ENCODE measurements at regions not wholly inside any gene's neighbourhood (a gene's known extent, or its start where the extent isn't known, plus 50 kb on each side); places are given as distances from the start of the nearest gene placed in this dataset.

- Histone ChIP-seq H3K9me3 (ENCODE audit: insufficient read depth, low read length) (no peaks in the 10 kb centered on the region), H3K79me2 (ENCODE audit: low read length) (no peaks in the 10 kb centered on the region), H2AFZ (ENCODE audit: low read depth, low read length) (no peak overlapping the region; the same call in 1 of the 2 replicates), H3K4me1 (ENCODE audit: low read length) (0 out of 2 replicates have a peak, but pooled peaks cover 7% of the 10 kb centered on the region), H3K27ac (ENCODE audit: low read length) (no peak overlapping the region), H4K20me1 (ENCODE audit: insufficient read depth, low read length) (no peaks in the 10 kb centered on the region), H3K27me3 (ENCODE audit: low read depth, low read length) (no peaks in the 10 kb centered on the region), H3K9ac (ENCODE audit: low read length) (no peak overlapping the region), H3K4me2 (ENCODE audit: low read length) (no peak overlapping the region; the same call in 1 of the 2 replicates), H3K4me3 (ENCODE audit: low read length) (no peak overlapping the region), H3K36me3 (replicated peaks; ENCODE audit: low read depth, low read length) (no peaks in the 10 kb centered on the region)
- TF ChIP-seq EZH2phosphoT487 (IDR thresholded peaks at IDR 0.05; ENCODE audit: low read depth) = no peak
- TF ChIP-seq, protein P1, sequence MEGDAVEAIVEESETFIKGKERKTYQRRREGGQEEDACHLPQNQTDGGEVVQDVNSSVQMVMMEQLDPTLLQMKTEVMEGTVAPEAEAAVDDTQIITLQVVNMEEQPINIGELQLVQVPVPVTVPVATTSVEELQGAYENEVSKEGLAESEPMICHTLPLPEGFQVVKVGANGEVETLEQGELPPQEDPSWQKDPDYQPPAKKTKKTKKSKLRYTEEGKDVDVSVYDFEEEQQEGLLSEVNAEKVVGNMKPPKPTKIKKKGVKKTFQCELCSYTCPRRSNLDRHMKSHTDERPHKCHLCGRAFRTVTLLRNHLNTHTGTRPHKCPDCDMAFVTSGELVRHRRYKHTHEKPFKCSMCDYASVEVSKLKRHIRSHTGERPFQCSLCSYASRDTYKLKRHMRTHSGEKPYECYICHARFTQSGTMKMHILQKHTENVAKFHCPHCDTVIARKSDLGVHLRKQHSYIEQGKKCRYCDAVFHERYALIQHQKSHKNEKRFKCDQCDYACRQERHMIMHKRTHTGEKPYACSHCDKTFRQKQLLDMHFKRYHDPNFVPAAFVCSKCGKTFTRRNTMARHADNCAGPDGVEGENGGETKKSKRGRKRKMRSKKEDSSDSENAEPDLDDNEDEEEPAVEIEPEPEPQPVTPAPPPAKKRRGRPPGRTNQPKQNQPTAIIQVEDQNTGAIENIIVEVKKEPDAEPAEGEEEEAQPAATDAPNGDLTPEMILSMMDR (IDR thresholded peaks at IDR 0.05; ENCODE audit: low read depth, low read length) = no peak
These were observed 136.0 kb upstream of the NPY2R start for GRCh38 chr4:155072417-155072816.

DNA sequence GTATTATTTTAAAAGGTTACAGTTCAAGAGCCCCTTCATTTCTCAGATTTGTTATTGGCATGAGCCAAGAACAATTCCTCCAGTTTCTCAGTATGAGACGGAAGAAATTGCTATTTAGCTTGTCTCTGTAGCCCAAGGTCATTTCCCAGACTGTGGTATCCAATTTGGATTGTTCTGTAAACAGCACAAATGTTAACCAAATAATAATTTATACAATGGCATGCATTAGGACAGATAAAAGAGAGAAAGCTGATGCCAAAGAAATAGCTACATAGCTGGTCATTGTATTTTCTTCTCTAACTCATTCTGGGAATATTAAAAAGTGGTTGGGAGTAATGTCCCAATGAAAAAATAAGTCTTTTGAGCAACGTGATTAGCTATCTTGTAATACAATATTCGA, 134.6 kb upstream of the NPY2R start:
- Histone ChIP-seq H3K4me3 (ENCODE audit: low read length) (no peak overlapping the region), H3K36me3 (replicated peaks; ENCODE audit: low read depth, low read length) (no peaks in the 10 kb centered on the region), H3K9ac (ENCODE audit: low read length) (no peak overlapping the region), H3K9me3 (ENCODE audit: insufficient read depth, low read length) (no peaks in the 10 kb centered on the region), H3K79me2 (ENCODE audit: low read length) (no peaks in the 10 kb centered on the region), H3K4me1 (ENCODE audit: low read length) (0 out of 2 replicates have a peak, but pooled peaks cover 7% of the 10 kb centered on the region), H3K27me3 (ENCODE audit: low read depth, low read length) (no peaks in the 10 kb centered on the region), H3K27ac (ENCODE audit: low read length) (no peak overlapping the region), H3K4me2 (ENCODE audit: low read length) (no peak overlapping the region), H4K20me1 (ENCODE audit: insufficient read depth, low read length) (no peaks in the 10 kb centered on the region), H2AFZ (ENCODE audit: low read depth, low read length) (no peak overlapping the region)
- TF ChIP-seq, protein P1 (IDR thresholded peaks at IDR 0.05; ENCODE audit: low read depth, low read length) = no peak
- TF ChIP-seq EZH2phosphoT487 (IDR thresholded peaks at IDR 0.05; ENCODE audit: low read depth) = no peak

- Histone ChIP-seq H3K79me2 (ENCODE audit: low read length) (no peaks in the 10 kb centered on the region), H4K20me1 (ENCODE audit: insufficient read depth, low read length) (no peaks in the 10 kb centered on the region), H3K9ac (ENCODE audit: low read length) (no peak overlapping the region), H3K27ac (ENCODE audit: low read length) (no peak overlapping the region), H2AFZ (ENCODE audit: low read depth, low read length) (no peak overlapping the region), H3K4me3 (ENCODE audit: low read length) (no peak overlapping the region), H3K4me2 (ENCODE audit: low read length) (no peak overlapping the region), H3K36me3 (replicated peaks; ENCODE audit: low read depth, low read length) (no peaks in the 10 kb centered on the region), H3K9me3 (ENCODE audit: insufficient read depth, low read length) (no peaks in the 10 kb centered on the region), H3K27me3 (ENCODE audit: low read depth, low read length) (no peaks in the 10 kb centered on the region), H3K4me1 (ENCODE audit: low read length) (0 out of 2 replicates have a peak, but pooled peaks cover 7% of the 10 kb centered on the region)
- TF ChIP-seq, protein P1 (IDR thresholded peaks at IDR 0.05; ENCODE audit: low read depth, low read length) = no peak
- TF ChIP-seq EZH2phosphoT487 (IDR thresholded peaks at IDR 0.05; ENCODE audit: low read depth) = no peak
These were observed 132.1 kb upstream of the NPY2R start for GRCh38 chr4:155076256-155076785.

- Histone ChIP-seq H4K20me1 (ENCODE audit: insufficient read depth, low read length) (no peaks in the 10 kb centered on the region), H3K4me1 (ENCODE audit: low read length) (0 out of 2 replicates have a peak, but pooled peaks cover under 1% of the 10 kb centered on the region), H3K4me2 (ENCODE audit: low read length) (no peak overlapping the region), H3K27ac (ENCODE audit: low read length) (no peak overlapping the region), H3K36me3 (replicated peaks; ENCODE audit: low read depth, low read length) (no peaks in the 10 kb centered on the region), H3K4me3 (ENCODE audit: low read length) (no peak overlapping the region), H3K27me3 (ENCODE audit: low read depth, low read length) (no peaks in the 10 kb centered on the region), H3K79me2 (ENCODE audit: low read length) (no peaks in the 10 kb centered on the region), H3K9ac (ENCODE audit: low read length) (no peak overlapping the region), H2AFZ (ENCODE audit: low read depth, low read length) (no peak overlapping the region), H3K9me3 (ENCODE audit: insufficient read depth, low read length) (no peaks in the 10 kb centered on the region)
- no peak for TF ChIP-seq EZH2phosphoT487 (IDR thresholded peaks at IDR 0.05; ENCODE audit: low read depth)
- TF ChIP-seq, protein P1 (IDR thresholded peaks at IDR 0.05; ENCODE audit: low read depth, low read length) = no peak
These were observed 130.8 kb upstream of the NPY2R start for GRCh38 chr4:155077452-155078229.
